ENCODE measurements at regions not wholly inside any gene's neighbourhood (a gene's known extent, or its start where the extent isn't known, plus 50 kb on each side); places are given as distances from the start of the nearest gene placed in this dataset.

GRCh38 chr3:193800138-193801043, 207.4 kb downstream of the OPA1 start:
- ChIA-PET RAD21 (ENCODE audit: low non-redundant PET in 1 of 2, low total read pairs in 2 of 2, uncharacterized antibody in 2 of 2, unreplicated experiment in 2 of 2) (interaction anchor here in 1 of 2 experiments (0.5 kb wide), 1 partner anchor 9 kb away, joined by 3 read pairs; no protein-coding TSS in a partner anchor), POLR2A (no interaction called here), CTCF (interaction anchor here (0.6 kb wide), 1 partner anchor 268 kb away, joined by 3 read pairs; no protein-coding TSS in a partner anchor)
- no TSS peak for BruUV-seq (replicated peaks)
- H3K4me2 ChIP-seq (ENCODE audit: low read length) = no peak overlapping the region
- no peak overlapping the region for H3K9ac ChIP-seq (ENCODE audit: low read length)
- H3K79me2 ChIP-seq (ENCODE audit: insufficient read depth, low read length) = no peaks in the 10 kb centered on the region
- peaks cover 0 to 9% of the 10 kb centered on the region in 2 experiments; a peak in 2 of 4 replicates for H3K4me1 ChIP-seq (ENCODE audit: control insufficient read depth in 1 of 2, insufficient read depth in 2 of 2, low read length in 2 of 2)
- intact Hi-C loops (cut with micrococcal nuclease) = no loop called here
- no peaks in the 10 kb centered on the region for H3K36me3 ChIP-seq (ENCODE audit: control insufficient read depth in 1 of 2, insufficient read depth in 2 of 2, low read length in 2 of 2)
- no peaks in the 10 kb centered on the region for H4K20me1 ChIP-seq (ENCODE audit: insufficient read depth)
- peaks cover 9% of the 10 kb centered on the region; the same call in 1 of the 2 replicates for H3K27me3 ChIP-seq (ENCODE audit: insufficient read depth, low read length)
- no peaks in the 10 kb centered on the region for H3K9me3 ChIP-seq (ENCODE audit: control insufficient read depth in 1 of 2, insufficient read depth in 1 of 2, low read depth in 1 of 2, low read length in 2 of 2)
- no peak overlapping the region for H3K4me3 ChIP-seq (replicated peaks in 1 of 2; ENCODE audit: low read depth in 1 of 2, low read length in 2 of 2)
- no peak overlapping the region for H3K27ac ChIP-seq (ENCODE audit: low read depth, low read length)
- DNase-seq (ENCODE audit: low read depth, low spot score) (no peak), ATAC-seq (no peak)
- H2AFZ ChIP-seq (ENCODE audit: low read depth, low read length, poor library complexity, severe bottlenecking) = no peak overlapping the region
- H3K9me2 ChIP-seq (ENCODE audit: insufficient read depth) = no peaks in the 10 kb centered on the region
- TF ChIP-seq EGR1 (IDR thresholded peaks at IDR 0.05; ENCODE audit: low read depth) = no peak
- no peak for TF ChIP-seq ZNF274 (IDR thresholded peaks at IDR 0.05; ENCODE audit: low read depth, low read length)
- no peak for TF ChIP-seq EZH2 (IDR thresholded peaks at IDR 0.05)
- no peak for TF ChIP-seq REST (IDR thresholded peaks at IDR 0.05; ENCODE audit: low read depth)
- TF ChIP-seq SRF (IDR thresholded peaks at IDR 0.05; ENCODE audit: low read depth) = no peak
- no peak for TF ChIP-seq SIN3A (IDR thresholded peaks at IDR 0.05; ENCODE audit: low read depth)
- TF ChIP-seq RAD21 (IDR thresholded peaks at IDR 0.05; ENCODE audit: low read depth) = no peak
- TF ChIP-seq CEBPB (IDR thresholded peaks at IDR 0.05; ENCODE audit: low read depth) = no peak
- TF ChIP-seq CTCF (IDR thresholded peaks at IDR 0.05 in 2 of 3, conservative IDR thresholded peaks at IDR 0.05 in 1 of 3; ENCODE audit: borderline replicate concordance in 1 of 3, insufficient read depth in 1 of 3, low read depth in 2 of 3, low read length in 2 of 3) = no peak
- TF ChIP-seq POLR2AphosphoS5 (IDR thresholded peaks at IDR 0.05; ENCODE audit: low read depth, low read length) = no peak
- TF ChIP-seq TCF7L2 (IDR thresholded peaks at IDR 0.05; ENCODE audit: borderline replicate concordance, extremely low read depth, insufficient read depth, insufficient read length) = no peak
- no peak for TF ChIP-seq YY1 (IDR thresholded peaks at IDR 0.05; ENCODE audit: extremely low read depth, insufficient replicate concordance, low read depth, low read length)
- TF ChIP-seq ATF3 (IDR thresholded peaks at IDR 0.05) = no peak
- TF ChIP-seq EZH2phosphoT487 (IDR thresholded peaks at IDR 0.05; ENCODE audit: borderline replicate concordance) = no peak
- no peak for TF ChIP-seq MAX (IDR thresholded peaks at IDR 0.05)
- TF ChIP-seq POLR2A (IDR thresholded peaks at IDR 0.05; ENCODE audit: borderline replicate concordance, extremely low read depth, insufficient read depth, insufficient read length) = no peak
- no peak for TF ChIP-seq CBX3 (IDR thresholded peaks at IDR 0.05; ENCODE audit: low read depth)
- no peak for TF ChIP-seq ZBTB33 (IDR thresholded peaks at IDR 0.05; ENCODE audit: extremely low read depth, insufficient replicate concordance, low read length)
